GM23338 (cell line): ENCODE measurements at regions not wholly inside any gene's neighbourhood (a gene's known extent, or its start where the extent isn't known, plus 50 kb on each side); places are given as distances from the start of the nearest gene placed in this dataset.

Source experiments
- ATAC-seq: fragments of 200-7000 bp; cut with Tn5 transposase; 3 replicates; pipeline ENCODE4 v1.9.1; 2020
- DNase-seq: peaks from one replicate; pipeline ENCODE4 v3.0.0-alpha.2; 2015; ENCODE audit warnings: low spot score
- H2AFZ ChIP-seq: fragments of 200-600 bp; sonication (generic); 2 replicates; pipeline ENCODE4 v1.8.0; 2016; ENCODE audit warnings: antibody characterized with exemption, mild to moderate bottlenecking, moderate library complexity
- H3F3A ChIP-seq: fragments of 200-600 bp; sonication (generic); replicated peaks from 2 replicates; pipeline ENCODE4 v1.8.0; 2017; ENCODE audit warnings: antibody characterized with exemption, mixed run types, low read depth
- H3K27ac ChIP-seq: fragments of 200-600 bp; sonication (generic); 2 replicates; pipeline ENCODE4 v1.6.1; 2016; ENCODE audit warnings: low read depth
- H3K27me3 ChIP-seq: fragments of 200-600 bp; sonication (generic); 2 replicates; pipeline ENCODE4 v1.8.0; 2016; ENCODE audit warnings: mild to moderate bottlenecking, mixed run types, moderate library complexity; ENCODE audit not compliant: insufficient read depth
- H3K36me3 ChIP-seq: fragments of 200-600 bp; sonication (generic); 2 replicates; pipeline ENCODE4 v1.8.0; 2016; ENCODE audit warnings: mild to moderate bottlenecking; ENCODE audit not compliant: insufficient read depth
- H3K4me1 ChIP-seq: fragments of 200-600 bp; sonication (generic); 2 replicates; pipeline ENCODE4 v1.8.0; 2016; ENCODE audit warnings: mild to moderate bottlenecking, moderate library complexity; ENCODE audit not compliant: insufficient read depth
- H3K4me2 ChIP-seq: fragments of 200-600 bp; sonication (generic); 2 replicates; pipeline ENCODE4 v1.7.1; 2017; ENCODE audit warnings: mixed run types
- H3K4me3 ChIP-seq: fragments of 200-600 bp; sonication (generic); 2 replicates; pipeline ENCODE4 v1.6.1; 2016; ENCODE audit warnings: mixed run types
- H3K79me2 ChIP-seq: fragments of 200-600 bp; sonication (generic); replicated peaks from 2 replicates; pipeline ENCODE4 v1.8.0; 2017; ENCODE audit warnings: mild to moderate bottlenecking; ENCODE audit not compliant: insufficient read depth
- H3K9me2 ChIP-seq: fragments of 200-600 bp; sonication (generic); 2 replicates; pipeline ENCODE4 v1.8.0; 2017; ENCODE audit not compliant: insufficient read depth
- H4K20me1 ChIP-seq: fragments of 200-600 bp; sonication (generic); replicated peaks from 2 replicates; pipeline ENCODE4 v1.8.0; 2017; ENCODE audit warnings: mild to moderate bottlenecking; ENCODE audit not compliant: insufficient read depth
- H3K27ac Mint-ChIP-seq: 2 replicates; pipeline ENCODE4 v1.8.0; 2020; ENCODE audit warnings: inconsistent platforms, mild to moderate bottlenecking, moderate library complexity, mixed read lengths
- H3K27me3 Mint-ChIP-seq: 3 replicates; pipeline ENCODE4 v1.8.0; 2022; ENCODE audit warnings: low read depth, mild to moderate bottlenecking, moderate library complexity, mixed read lengths, inconsistent platforms; ENCODE audit not compliant: insufficient read depth, poor library complexity
- H3K36me3 Mint-ChIP-seq: 3 replicates; pipeline ENCODE4 v1.8.0; 2021; ENCODE audit warnings: low read depth, mild to moderate bottlenecking, inconsistent platforms, moderate library complexity, mixed read lengths
- H3K4me1 Mint-ChIP-seq: 3 replicates; pipeline ENCODE4 v1.8.0; 2020; ENCODE audit warnings: mild to moderate bottlenecking, inconsistent platforms, mixed read lengths
- H3K4me3 Mint-ChIP-seq: 3 replicates; pipeline ENCODE4 v1.8.0; 2021; ENCODE audit warnings: moderate library complexity, mild to moderate bottlenecking, inconsistent platforms, mixed read lengths
- H3K9me3 Mint-ChIP-seq: 3 replicates; pipeline ENCODE4 v1.8.0; 2020; ENCODE audit warnings: moderate library complexity, mild to moderate bottlenecking, inconsistent platforms, mixed read lengths
- CREB1 ChIP-seq: fragments of 250-450 bp; sonication (Bioruptor Pico); IDR thresholded peaks from 2 replicates; pipeline ENCODE4 v1.5.0; 2020; ENCODE audit warnings: low read depth, mild to moderate bottlenecking, moderate library complexity
- CTCF ChIP-seq, 2 experiments: fragments of 200-600 bp in 1 of 2; sonication (generic) in 1 of 2; conservative IDR thresholded peaks; 2 replicates each; pipeline versions ENCODE4 v1.5.1 to v1.6.1; 2016 to 2017; ENCODE audit warnings: antibody characterized with exemption in 2 of 2, low read depth in 2 of 2, mild to moderate bottlenecking in 2 of 2, moderate library complexity in 1 of 2
- EZH2 ChIP-seq: fragments of 200-600 bp; sonication (generic); IDR thresholded peaks from one replicate; pipeline ENCODE4 v1.8.0; 2017; ENCODE audit warnings: antibody characterized with exemption, mild to moderate bottlenecking, low read depth; ENCODE audit not compliant: unreplicated experiment
- EZH2phosphoT487 ChIP-seq: fragments of 200-600 bp; sonication (generic); IDR thresholded peaks from one replicate; pipeline ENCODE4 v1.8.1; 2018; ENCODE audit warnings: antibody characterized with exemption; ENCODE audit not compliant: unreplicated experiment
- JUNB ChIP-seq: IDR thresholded peaks from one replicate; pipeline ENCODE4 v1.6.1; 2016; ENCODE audit warnings: antibody characterized with exemption; ENCODE audit not compliant: unreplicated experiment
- NANOG ChIP-seq: IDR thresholded peaks from 2 replicates; pipeline ENCODE4 v1.6.1; 2016; ENCODE audit warnings: antibody characterized with exemption, borderline replicate concordance
- POLR2AphosphoS5 ChIP-seq: IDR thresholded peaks from 2 replicates; pipeline ENCODE4 v1.6.1; 2016; ENCODE audit warnings: antibody characterized with exemption, low read depth
- REST ChIP-seq: IDR thresholded peaks from one replicate; pipeline ENCODE4 v1.6.1; 2018; ENCODE audit warnings: antibody characterized with exemption; ENCODE audit not compliant: unreplicated experiment
- STAT1 ChIP-seq: IDR thresholded peaks from one replicate; pipeline ENCODE4 v1.6.1; 2016; ENCODE audit warnings: antibody characterized with exemption; ENCODE audit not compliant: unreplicated experiment
- ZNF114 ChIP-seq: fragments of 250-450 bp; sonication (Bioruptor Pico); IDR thresholded peaks from 2 replicates; pipeline ENCODE4 v1.5.0; 2020; ENCODE audit warnings: mild to moderate bottlenecking, moderate library complexity
- ZNF331 ChIP-seq: fragments of 250-450 bp; sonication (Bioruptor Pico); IDR thresholded peaks from 2 replicates; pipeline ENCODE4 v1.5.0; 2020; ENCODE audit warnings: low read depth, mild to moderate bottlenecking, moderate library complexity
- ZNF462 ChIP-seq: fragments of 250-450 bp; sonication (Bioruptor Pico); IDR thresholded peaks from 2 replicates; pipeline ENCODE4 v1.5.0; 2020; ENCODE audit warnings: mild to moderate bottlenecking, moderate library complexity

- H3K27me3 ChIP-seq = no peaks in the 10 kb centered on the region
- no peaks in the 10 kb centered on the region for H3F3A ChIP-seq
- Mint-ChIP-seq H3K4me1 (no peaks in the 10 kb centered on the region), H3K36me3 (no peaks in the 10 kb centered on the region), H3K4me3 (no peak overlapping the region), H3K27me3 (no peaks in the 10 kb centered on the region), H3K27ac (no peak overlapping the region), H3K9me3 (no peaks in the 10 kb centered on the region)
- H3K79me2 ChIP-seq = no peaks in the 10 kb centered on the region
- no peak for TF ChIP-seq STAT1
- no peak for TF ChIP-seq EZH2
- no peaks in the 10 kb centered on the region for H3K4me1 ChIP-seq
- H3K9me2 ChIP-seq = peaks cover 8% of the 10 kb centered on the region; the same call in 1 of the 2 replicates
- ATAC-seq = no peak
- no peak overlapping the region for H3K4me3 ChIP-seq
- DNase-seq = no peak
- no peak overlapping the region for H3K27ac ChIP-seq
- H4K20me1 ChIP-seq = no peaks in the 10 kb centered on the region
- H2AFZ ChIP-seq = no peak overlapping the region
- no peak overlapping the region for H3K4me2 ChIP-seq
- no peaks in the 10 kb centered on the region for H3K36me3 ChIP-seq
Measured at GRCh38 chr4:23278845-23279244, 586.1 kb downstream of the GBA3 start.

- Histone ChIP-seq H3K27me3 (no peaks in the 10 kb centered on the region), H3K4me2 (no peak overlapping the region), H3K9me2 (peaks cover 10% of the 10 kb centered on the region; the same call in 1 of the 2 replicates), H3K36me3 (no peaks in the 10 kb centered on the region), H3K4me1 (no peaks in the 10 kb centered on the region), H4K20me1 (no peaks in the 10 kb centered on the region), H3F3A (no peaks in the 10 kb centered on the region), H3K79me2 (no peaks in the 10 kb centered on the region), H3K4me3 (no peak overlapping the region), H3K27ac (no peak overlapping the region), H2AFZ (peak overlapping the region; percentile 40; the same call in 1 of the 2 replicates)
- Mint-ChIP-seq H3K27me3 (peaks cover 2% of the 10 kb centered on the region), H3K4me1 (no peaks in the 10 kb centered on the region), H3K9me3 (no peaks in the 10 kb centered on the region), H3K4me3 (no peak overlapping the region), H3K27ac (no peak overlapping the region), H3K36me3 (no peaks in the 10 kb centered on the region)
- DNase-seq (no peak), ATAC-seq (no peak)
- TF ChIP-seq ZNF331 (CRISPR knock-in tag) (no peak), EZH2 (no peak), EZH2phosphoT487 (no peak), ZNF462 (CRISPR knock-in tag) (no peak), STAT1 (no peak), NANOG (no peak), CREB1 (no peak), JUNB (no peak), ZNF114 (CRISPR knock-in tag) (no peak), POLR2AphosphoS5 (no peak), CTCF (conservative IDR thresholded peaks at IDR 0.05; ENCODE audit: low read depth in 2 of 2) (no peak), REST (no peak)
Measured at GRCh38 chr4:23276076-23276475, 583.3 kb downstream of the GBA3 start.
